Liver (tissue), 8 donors: ENCODE measurements at regions not wholly inside any gene's neighbourhood (a gene's known extent, or its start where the extent isn't known, plus 50 kb on each side); places are given as distances from the start of the nearest gene placed in this dataset.

Experiments
- DNase-seq: peaks from one replicate; pipeline ENCODE4 v3.0.0-alpha.2; 2017; ENCODE audit warnings: low spot score
- H3K27ac ChIP-seq, 2 donors: one replicate each; pipeline ENCODE4 v1.7.0; 2013; ENCODE audit warnings: inconsistent platforms in 2 of 2, low read length in 2 of 2, control low read depth in 1 of 2, low read depth in 1 of 2, mild to moderate bottlenecking in 1 of 2
- H3K27me3 ChIP-seq, 4 donors: one replicate each; pipeline versions ENCODE4 v1.6.1 to v1.7.0; 2013; ENCODE audit warnings: low read length in 3 of 4, inconsistent platforms in 1 of 4, mild to moderate bottlenecking in 1 of 4, moderate library complexity in 1 of 4; ENCODE audit not compliant: control insufficient read depth in 4 of 4, insufficient read depth in 4 of 4
- H3K36me3 ChIP-seq, 4 donors: one replicate each; pipeline versions ENCODE4 v1.6.1 to v1.7.0; 2013; ENCODE audit warnings: low read length in 3 of 4, mild to moderate bottlenecking in 3 of 4, low read depth in 1 of 4, moderate library complexity in 1 of 4; ENCODE audit not compliant: control insufficient read depth in 4 of 4, insufficient read depth in 3 of 4
- H3K4me1 ChIP-seq, 4 donors: one replicate each; pipeline versions ENCODE4 v1.6.1 to v1.7.0; 2013; ENCODE audit warnings: low read length in 3 of 4, mild to moderate bottlenecking in 3 of 4, moderate library complexity in 1 of 4; ENCODE audit not compliant: control insufficient read depth in 4 of 4, insufficient read depth in 4 of 4
- H3K4me3 ChIP-seq, 3 donors: one replicate each; pipeline versions ENCODE4 v1.6.1 to v1.7.0; 2013; ENCODE audit warnings: low read length in 3 of 3, control low read depth in 1 of 3, low read depth in 1 of 3, mild to moderate bottlenecking in 1 of 3
- H3K9ac ChIP-seq, 2 donors: one replicate each; pipeline ENCODE4 v1.7.0; 2013; ENCODE audit warnings: low read length in 2 of 2, mild to moderate bottlenecking in 2 of 2, moderate library complexity in 2 of 2, control low read depth in 1 of 2, low read depth in 1 of 2
- H3K9me3 ChIP-seq, 4 donors: one replicate each; pipeline versions ENCODE4 v1.6.1 to v1.7.0; 2013; ENCODE audit warnings: low read length in 3 of 4; ENCODE audit not compliant: control insufficient read depth in 4 of 4
- EGR1 ChIP-seq, 2 donors: IDR thresholded peaks; 2 replicates each; pipeline ENCODE4 v1.6.1; 2016 to 2018; ENCODE audit warnings: antibody characterized with exemption in 2 of 2, low read depth in 2 of 2
- FOXA1 ChIP-seq: IDR thresholded peaks from 2 replicates; pipeline ENCODE4 v1.6.1; 2016; ENCODE audit warnings: antibody characterized with exemption
- FOXA2 ChIP-seq: IDR thresholded peaks from 2 replicates; pipeline ENCODE4 v1.6.1; 2016; ENCODE audit warnings: antibody characterized with exemption
- GABPA ChIP-seq, 2 donors: IDR thresholded peaks in 1 of 2; conservative IDR thresholded peaks in 1 of 2; 2 replicates each; pipeline ENCODE4 v1.6.1; 2016; ENCODE audit warnings: antibody characterized with exemption in 2 of 2, mild to moderate bottlenecking in 1 of 2, moderate library complexity in 1 of 2
- HNF4A ChIP-seq, 2 donors: conservative IDR thresholded peaks; 2 replicates each; pipeline ENCODE4 v1.6.1; 2016; ENCODE audit warnings: antibody characterized with exemption in 2 of 2, mild to moderate bottlenecking in 2 of 2
- HNF4G ChIP-seq: IDR thresholded peaks from 2 replicates; pipeline ENCODE4 v1.6.1; 2016; ENCODE audit warnings: antibody characterized with exemption
- JUND ChIP-seq, 2 donors: IDR thresholded peaks; 2 replicates each; pipeline ENCODE4 v1.6.1; 2016; ENCODE audit warnings: antibody characterized with exemption in 2 of 2
- MAX ChIP-seq: IDR thresholded peaks from 2 replicates; pipeline ENCODE4 v1.6.1; 2016; ENCODE audit warnings: antibody characterized with exemption
- NR2F2 ChIP-seq: IDR thresholded peaks from 2 replicates; pipeline ENCODE4 v1.6.1; 2016; ENCODE audit warnings: antibody characterized with exemption
- RAD21 ChIP-seq, 2 donors: IDR thresholded peaks; 2 replicates each; pipeline ENCODE4 v1.6.1; 2016; ENCODE audit warnings: antibody characterized with exemption in 2 of 2, mild to moderate bottlenecking in 2 of 2
- RXRA ChIP-seq, 2 donors: IDR thresholded peaks; 2 replicates each; pipeline ENCODE4 v1.6.1; 2017 to 2018; ENCODE audit warnings: antibody characterized with exemption in 2 of 2, mild to moderate bottlenecking in 1 of 2
- SP1 ChIP-seq: IDR thresholded peaks from 2 replicates; pipeline ENCODE4 v1.6.1; 2018; ENCODE audit warnings: antibody characterized with exemption, mild to moderate bottlenecking
- TAF1 ChIP-seq: conservative IDR thresholded peaks from 2 replicates; pipeline ENCODE4 v1.6.1; 2016; ENCODE audit warnings: antibody characterized with exemption, mild to moderate bottlenecking
- YY1 ChIP-seq: IDR thresholded peaks from 2 replicates; pipeline ENCODE4 v1.6.1; 2016; ENCODE audit warnings: antibody characterized with exemption, mild to moderate bottlenecking
- WGBS: extraction: QIAGEN DNeasy Blood & Tissue Kit; methylation state at CpG from one replicate; pipeline ENCODE4 v1.1.7; 2013; 5-methylcytosine and 5-hydroxymethylcytosine counted together
- TF ChIP-seq, protein P1 (sequence below): IDR thresholded peaks from 2 replicates; pipeline ENCODE4 v1.6.1; 2016; ENCODE audit warnings: antibody characterized with exemption
- TF ChIP-seq, protein P2 (sequence below): fragments of 150-350 bp; IDR thresholded peaks from 2 replicates; pipeline ENCODE4 v1.5.1; 2017; ENCODE audit warnings: improper control_type of control experiment, low read depth, low read length; ENCODE audit not compliant: missing input control
- TF ChIP-seq, protein P3 (sequence below): IDR thresholded peaks from 2 replicates; pipeline ENCODE4 v1.6.1; 2016; ENCODE audit warnings: antibody characterized with exemption
- TF ChIP-seq, protein P4 (sequence below): IDR thresholded peaks from 2 replicates; pipeline ENCODE4 v1.6.1; 2016; ENCODE audit warnings: antibody characterized with exemption, mild to moderate bottlenecking
- donor health status: healthy.
- donor health status: healthy.
- donor health status: healthy.
- donor health status: healthy.
- donor health status: healthy.

DNA sequence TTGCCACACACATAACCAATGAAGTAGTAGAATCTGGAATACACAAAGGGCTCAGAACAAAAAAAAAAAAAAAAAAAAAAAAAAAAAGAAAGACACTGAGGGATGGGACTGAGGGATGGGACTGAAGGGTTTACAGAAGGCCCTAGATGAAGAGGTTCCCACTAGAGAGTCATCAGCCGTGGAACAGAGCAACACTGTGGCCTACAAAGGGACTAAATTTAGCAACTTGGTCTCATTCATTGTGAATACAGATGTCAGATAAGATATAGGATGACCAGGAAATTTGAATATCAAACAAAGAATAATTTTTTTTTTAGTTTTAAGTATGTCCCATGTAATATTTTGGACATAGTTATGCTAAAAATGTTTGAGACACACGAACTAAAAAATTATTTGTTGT, 62.1 kb downstream of the GLUL start:
- H3K36me3 ChIP-seq, result no peaks in the 10 kb centered on the region
- 47% methylated on average over 2 of the region's 2 CpGs for WGBS
- H3K27me3 ChIP-seq, result no peaks in the 10 kb centered on the region
- DNase-seq, result no peak
- H3K27ac ChIP-seq, result no peak overlapping the region
- no peaks in the 10 kb centered on the region for H3K4me1 ChIP-seq
- H3K9ac ChIP-seq, result no peak overlapping the region
- H3K4me3 ChIP-seq, result no peak overlapping the region
- H3K9me3 ChIP-seq, result no peaks in the 10 kb centered on the region
- TF ChIP-seq, protein P1, sequence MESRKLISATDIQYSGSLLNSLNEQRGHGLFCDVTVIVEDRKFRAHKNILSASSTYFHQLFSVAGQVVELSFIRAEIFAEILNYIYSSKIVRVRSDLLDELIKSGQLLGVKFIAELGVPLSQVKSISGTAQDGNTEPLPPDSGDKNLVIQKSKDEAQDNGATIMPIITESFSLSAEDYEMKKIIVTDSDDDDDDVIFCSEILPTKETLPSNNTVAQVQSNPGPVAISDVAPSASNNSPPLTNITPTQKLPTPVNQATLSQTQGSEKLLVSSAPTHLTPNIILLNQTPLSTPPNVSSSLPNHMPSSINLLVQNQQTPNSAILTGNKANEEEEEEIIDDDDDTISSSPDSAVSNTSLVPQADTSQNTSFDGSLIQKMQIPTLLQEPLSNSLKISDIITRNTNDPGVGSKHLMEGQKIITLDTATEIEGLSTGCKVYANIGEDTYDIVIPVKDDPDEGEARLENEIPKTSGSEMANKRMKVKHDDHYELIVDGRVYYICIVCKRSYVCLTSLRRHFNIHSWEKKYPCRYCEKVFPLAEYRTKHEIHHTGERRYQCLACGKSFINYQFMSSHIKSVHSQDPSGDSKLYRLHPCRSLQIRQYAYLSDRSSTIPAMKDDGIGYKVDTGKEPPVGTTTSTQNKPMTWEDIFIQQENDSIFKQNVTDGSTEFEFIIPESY, result no peak
- no peak for TF ChIP-seq FOXA1
- no peak for TF ChIP-seq SP1
- TF ChIP-seq, protein P2, sequence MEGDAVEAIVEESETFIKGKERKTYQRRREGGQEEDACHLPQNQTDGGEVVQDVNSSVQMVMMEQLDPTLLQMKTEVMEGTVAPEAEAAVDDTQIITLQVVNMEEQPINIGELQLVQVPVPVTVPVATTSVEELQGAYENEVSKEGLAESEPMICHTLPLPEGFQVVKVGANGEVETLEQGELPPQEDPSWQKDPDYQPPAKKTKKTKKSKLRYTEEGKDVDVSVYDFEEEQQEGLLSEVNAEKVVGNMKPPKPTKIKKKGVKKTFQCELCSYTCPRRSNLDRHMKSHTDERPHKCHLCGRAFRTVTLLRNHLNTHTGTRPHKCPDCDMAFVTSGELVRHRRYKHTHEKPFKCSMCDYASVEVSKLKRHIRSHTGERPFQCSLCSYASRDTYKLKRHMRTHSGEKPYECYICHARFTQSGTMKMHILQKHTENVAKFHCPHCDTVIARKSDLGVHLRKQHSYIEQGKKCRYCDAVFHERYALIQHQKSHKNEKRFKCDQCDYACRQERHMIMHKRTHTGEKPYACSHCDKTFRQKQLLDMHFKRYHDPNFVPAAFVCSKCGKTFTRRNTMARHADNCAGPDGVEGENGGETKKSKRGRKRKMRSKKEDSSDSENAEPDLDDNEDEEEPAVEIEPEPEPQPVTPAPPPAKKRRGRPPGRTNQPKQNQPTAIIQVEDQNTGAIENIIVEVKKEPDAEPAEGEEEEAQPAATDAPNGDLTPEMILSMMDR, result no peak

DNA sequence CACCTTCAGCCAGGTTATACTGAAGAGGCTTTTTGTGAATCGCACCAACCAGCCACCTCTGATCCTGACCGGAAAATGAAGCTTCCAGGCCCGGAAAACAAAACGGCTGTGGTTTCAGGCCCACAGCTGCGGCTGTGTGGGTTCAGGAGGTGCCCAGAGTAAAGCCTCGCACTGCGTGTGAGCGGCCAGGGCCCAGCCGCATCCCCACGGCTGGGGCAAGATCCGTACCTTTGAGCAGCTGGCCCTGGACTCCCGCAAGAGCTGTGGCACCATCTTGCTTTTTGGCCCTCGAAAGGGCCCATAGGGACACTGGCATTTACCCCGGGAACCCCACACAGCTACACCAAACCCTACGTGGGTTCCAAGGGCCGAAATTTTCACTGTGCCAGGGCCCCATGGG, 63.0 kb downstream of the GLUL start:
- 96% methylated on average over 16 of the region's 16 CpGs for WGBS
- no peaks in the 10 kb centered on the region for H3K36me3 ChIP-seq
- no peak for DNase-seq
- H3K4me3 ChIP-seq, result no peak overlapping the region
- no peak for TF ChIP-seq TAF1
- TF ChIP-seq NR2F2, result no peak
- TF ChIP-seq, protein P3, sequence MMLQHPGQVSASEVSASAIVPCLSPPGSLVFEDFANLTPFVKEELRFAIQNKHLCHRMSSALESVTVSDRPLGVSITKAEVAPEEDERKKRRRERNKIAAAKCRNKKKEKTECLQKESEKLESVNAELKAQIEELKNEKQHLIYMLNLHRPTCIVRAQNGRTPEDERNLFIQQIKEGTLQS, result no peak
- no peak for TF ChIP-seq EGR1 (IDR thresholded peaks at IDR 0.05; ENCODE audit: low read depth in 2 of 2)
- no peak for TF ChIP-seq RXRA (IDR thresholded peaks at IDR 0.05)
- no peak for TF ChIP-seq MAX
- no peak for TF ChIP-seq FOXA1
- no peak for TF ChIP-seq RAD21 (IDR thresholded peaks at IDR 0.05)
- TF ChIP-seq, protein P1, result no peak
- no peak for TF ChIP-seq FOXA2
- no peak for TF ChIP-seq YY1
- TF ChIP-seq HNF4G, result no peak
- no peak for TF ChIP-seq JUND (IDR thresholded peaks at IDR 0.05)
- TF ChIP-seq, protein P2, result no peak
- no peak for TF ChIP-seq HNF4A (conservative IDR thresholded peaks at IDR 0.05)
- TF ChIP-seq, protein P4, sequence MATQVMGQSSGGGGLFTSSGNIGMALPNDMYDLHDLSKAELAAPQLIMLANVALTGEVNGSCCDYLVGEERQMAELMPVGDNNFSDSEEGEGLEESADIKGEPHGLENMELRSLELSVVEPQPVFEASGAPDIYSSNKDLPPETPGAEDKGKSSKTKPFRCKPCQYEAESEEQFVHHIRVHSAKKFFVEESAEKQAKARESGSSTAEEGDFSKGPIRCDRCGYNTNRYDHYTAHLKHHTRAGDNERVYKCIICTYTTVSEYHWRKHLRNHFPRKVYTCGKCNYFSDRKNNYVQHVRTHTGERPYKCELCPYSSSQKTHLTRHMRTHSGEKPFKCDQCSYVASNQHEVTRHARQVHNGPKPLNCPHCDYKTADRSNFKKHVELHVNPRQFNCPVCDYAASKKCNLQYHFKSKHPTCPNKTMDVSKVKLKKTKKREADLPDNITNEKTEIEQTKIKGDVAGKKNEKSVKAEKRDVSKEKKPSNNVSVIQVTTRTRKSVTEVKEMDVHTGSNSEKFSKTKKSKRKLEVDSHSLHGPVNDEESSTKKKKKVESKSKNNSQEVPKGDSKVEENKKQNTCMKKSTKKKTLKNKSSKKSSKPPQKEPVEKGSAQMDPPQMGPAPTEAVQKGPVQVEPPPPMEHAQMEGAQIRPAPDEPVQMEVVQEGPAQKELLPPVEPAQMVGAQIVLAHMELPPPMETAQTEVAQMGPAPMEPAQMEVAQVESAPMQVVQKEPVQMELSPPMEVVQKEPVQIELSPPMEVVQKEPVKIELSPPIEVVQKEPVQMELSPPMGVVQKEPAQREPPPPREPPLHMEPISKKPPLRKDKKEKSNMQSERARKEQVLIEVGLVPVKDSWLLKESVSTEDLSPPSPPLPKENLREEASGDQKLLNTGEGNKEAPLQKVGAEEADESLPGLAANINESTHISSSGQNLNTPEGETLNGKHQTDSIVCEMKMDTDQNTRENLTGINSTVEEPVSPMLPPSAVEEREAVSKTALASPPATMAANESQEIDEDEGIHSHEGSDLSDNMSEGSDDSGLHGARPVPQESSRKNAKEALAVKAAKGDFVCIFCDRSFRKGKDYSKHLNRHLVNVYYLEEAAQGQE, result no peak
- TF ChIP-seq GABPA (IDR thresholded peaks at IDR 0.05 in 1 of 2, conservative IDR thresholded peaks at IDR 0.05 in 1 of 2), result no peak
- TF ChIP-seq SP1, result no peak
- H3K4me1 ChIP-seq, result no peaks in the 10 kb centered on the region
- no peaks in the 10 kb centered on the region for H3K27me3 ChIP-seq
- H3K9ac ChIP-seq, result no peak overlapping the region
- no peaks in the 10 kb centered on the region for H3K9me3 ChIP-seq
- no peak overlapping the region for H3K27ac ChIP-seq
